Retina (tissue), 1 donor: ENCODE measurements at regions not wholly inside any gene's neighbourhood (a gene's known extent, or its start where the extent isn't known, plus 50 kb on each side); places are given as distances from the start of the nearest gene placed in this dataset.

Source experiments
- DNase-seq: peaks from one replicate; pipeline ENCODE4 v3.0.0-alpha.2; 2016

DNA sequence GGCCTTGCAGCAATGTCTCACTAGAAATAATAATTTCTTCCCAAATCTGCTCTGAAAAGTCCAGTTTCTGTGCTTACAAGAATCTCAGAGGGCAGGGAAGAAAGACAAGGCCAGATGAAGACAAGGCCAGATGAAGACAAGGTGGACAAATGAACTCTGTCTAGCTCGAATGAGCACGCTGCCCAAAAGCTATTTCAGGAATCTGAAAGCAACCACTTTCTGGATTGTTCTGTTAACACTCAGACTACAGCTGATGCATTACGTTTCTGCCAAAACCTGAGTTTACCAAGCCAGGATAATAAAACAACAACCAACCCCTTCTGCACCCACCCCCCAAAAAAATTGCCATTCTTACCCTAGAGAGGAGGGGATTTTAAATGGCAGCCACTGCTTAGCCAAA lies 1073.6 kb downstream of the SORCS3 start:
- no peak for DNase-seq

DNA sequence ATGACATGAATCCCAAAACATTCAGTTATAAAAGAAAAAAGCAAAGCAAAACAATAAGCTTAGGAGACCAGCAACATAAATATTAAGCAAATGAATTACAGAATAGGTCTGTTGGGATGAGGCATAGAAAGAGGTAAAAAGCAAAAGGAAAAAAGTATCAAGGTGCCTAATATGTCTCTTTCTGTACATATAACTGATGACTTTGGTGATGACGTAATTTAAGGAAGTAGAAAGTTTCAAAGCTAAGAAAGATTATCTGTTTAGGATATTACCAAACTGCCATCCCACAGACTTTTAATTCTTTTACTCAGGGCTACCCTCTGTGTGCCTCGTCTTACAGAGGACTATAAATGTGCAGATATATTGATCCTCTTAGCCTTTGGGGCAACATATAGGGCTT lies 1066.5 kb downstream of the SORCS3 start:
- no peak for DNase-seq

GRCh38 chr10:105706281-105707026 lies 1065.4 kb downstream of the SORCS3 start:
- DNase-seq: no peak

DNA sequence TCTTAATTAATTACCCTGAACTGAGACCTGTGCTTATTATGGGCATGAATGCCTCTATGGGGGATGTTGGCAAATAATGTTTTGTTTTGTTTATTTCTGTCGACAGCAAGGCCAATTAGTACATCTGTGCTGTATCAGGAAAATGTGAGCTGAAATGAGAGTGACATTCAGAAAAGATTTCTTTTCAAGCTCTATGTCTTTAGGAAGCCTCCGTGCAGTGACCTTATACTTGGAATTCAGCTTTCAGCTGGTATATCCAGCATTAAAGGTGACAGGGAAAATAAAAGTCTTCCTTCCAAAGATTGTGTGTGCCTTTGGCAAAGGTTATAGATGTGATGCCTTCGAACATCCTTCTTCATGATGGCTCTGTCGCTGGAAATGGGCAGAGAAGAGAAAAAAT lies 1061.1 kb downstream of the SORCS3 start:
- DNase-seq: no peak

- peak; percentile 39 for DNase-seq
Observed at GRCh38 chr10:105700218-105700617, 1059.1 kb downstream of the SORCS3 start.

- DNase-seq: peak; percentile 12
Observed at GRCh38 chr10:105699504-105699903, 1058.4 kb downstream of the SORCS3 start.

- no peak for DNase-seq
Observed at GRCh38 chr10:105698592-105698991, 1057.5 kb downstream of the SORCS3 start.

GRCh38 chr10:105697290-105697780 lies 1056.2 kb downstream of the SORCS3 start:
- DNase-seq: no peak

DNA sequence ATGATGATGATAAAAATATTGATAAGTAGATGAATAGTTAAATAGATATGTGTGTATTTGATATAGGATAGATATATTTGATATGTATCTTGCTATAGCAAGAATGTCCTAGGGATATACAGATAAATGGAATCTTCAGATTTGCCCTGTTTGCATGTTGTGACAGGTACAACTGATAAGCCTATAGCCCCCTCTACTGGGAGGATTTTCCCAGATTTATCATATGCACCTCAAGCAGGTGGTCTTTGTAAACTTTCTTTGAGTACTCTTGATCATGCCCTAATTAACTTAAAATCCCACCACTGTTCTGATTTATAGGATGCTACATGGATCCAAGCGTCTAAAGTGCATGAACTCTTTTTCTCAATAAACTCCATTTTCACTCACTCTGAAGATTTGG lies 1050.7 kb downstream of the SORCS3 start:
- peak; percentile 18 for DNase-seq

DNA sequence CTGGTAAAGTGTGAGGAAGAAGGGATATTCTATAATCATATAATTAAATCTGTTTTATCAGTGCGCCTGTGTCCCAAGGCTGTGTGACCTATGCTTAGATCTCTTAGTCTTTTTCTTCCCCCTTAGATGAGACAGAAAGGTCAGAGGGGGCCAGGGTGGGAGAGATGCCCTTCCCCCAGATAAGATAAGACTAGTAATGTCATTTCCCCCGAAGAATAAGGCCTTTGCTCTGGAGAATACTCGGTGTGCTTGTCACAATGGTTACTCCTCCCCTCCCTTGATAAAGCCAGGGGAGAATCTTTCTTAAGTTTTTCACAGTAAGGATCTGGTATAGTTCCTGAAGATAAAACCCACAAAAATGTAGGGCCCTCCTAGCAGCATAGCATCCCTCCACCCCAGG lies 1041.8 kb downstream of the SORCS3 start:
- no peak for DNase-seq

- no peak for DNase-seq
Observed at GRCh38 chr10:105681051-105681450, 1040.0 kb downstream of the SORCS3 start.

DNA sequence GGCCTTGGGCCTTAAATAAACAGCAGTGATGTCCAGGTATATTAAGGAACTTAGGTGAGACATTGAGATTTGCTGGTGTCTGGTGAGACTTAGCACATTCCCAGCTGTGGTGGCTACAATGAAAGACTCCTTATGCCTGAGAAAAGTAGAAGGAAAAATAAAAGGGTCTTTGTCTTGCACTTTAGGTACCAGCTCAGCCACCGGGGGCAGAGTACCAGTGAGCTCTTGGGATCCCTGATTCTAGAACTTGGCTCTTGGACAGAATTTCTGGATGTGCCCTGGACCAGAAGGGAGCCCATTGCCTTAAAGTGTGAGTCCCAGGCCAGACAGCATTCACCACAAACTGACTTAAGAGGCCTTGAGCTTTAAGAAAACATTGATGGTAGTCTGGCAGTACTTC lies 1038.7 kb downstream of the SORCS3 start:
- DNase-seq: no peak

- DNase-seq: no peak
Observed at GRCh38 chr10:105675333-105675732, 1034.2 kb downstream of the SORCS3 start.

DNA sequence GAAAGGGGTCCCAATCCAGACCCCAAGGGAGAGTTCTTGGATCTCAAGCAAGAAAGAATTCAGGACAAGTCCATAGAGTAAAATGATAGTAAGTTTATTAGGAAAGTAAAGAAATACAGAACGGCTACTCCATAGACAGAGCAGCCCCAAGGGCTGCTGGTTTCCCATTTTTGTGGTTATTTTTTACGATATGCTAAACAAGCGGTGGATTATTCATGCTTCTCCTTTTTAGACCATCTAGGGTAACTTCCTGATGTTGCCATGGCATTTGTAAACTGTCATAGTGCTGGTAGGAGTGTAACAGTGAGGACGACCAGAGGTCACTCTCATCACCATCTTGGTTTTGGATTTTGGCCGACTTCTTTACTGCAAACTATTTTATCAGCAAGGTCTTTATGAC lies 1033.4 kb downstream of the SORCS3 start:
- no peak for DNase-seq

GRCh38 chr10:105658696-105659095 lies 1017.6 kb downstream of the SORCS3 start:
- DNase-seq: no peak

GRCh38 chr10:105656856-105657255 lies 1015.8 kb downstream of the SORCS3 start:
- DNase-seq: peak; percentile 19

DNA sequence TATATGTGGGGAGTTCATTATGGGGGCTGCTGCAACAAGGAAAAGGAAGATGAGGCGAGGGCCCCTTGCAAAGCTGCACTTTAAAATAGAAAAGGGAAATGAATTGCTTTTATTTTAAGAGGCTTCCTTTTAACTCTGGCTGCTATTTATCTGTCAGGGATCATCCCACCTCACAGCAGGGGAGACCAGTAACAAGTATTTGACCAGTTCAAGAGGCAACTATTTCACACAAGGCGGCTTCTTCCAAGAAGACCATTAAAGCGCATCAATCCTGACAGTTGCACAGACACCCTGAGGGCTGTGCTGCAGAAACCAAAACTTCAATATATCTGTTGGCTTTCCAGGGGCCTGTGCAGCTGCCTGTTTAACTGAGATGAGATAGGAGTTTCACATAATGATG lies 1009.2 kb downstream of the SORCS3 start:
- peak; percentile 64 for DNase-seq

DNA sequence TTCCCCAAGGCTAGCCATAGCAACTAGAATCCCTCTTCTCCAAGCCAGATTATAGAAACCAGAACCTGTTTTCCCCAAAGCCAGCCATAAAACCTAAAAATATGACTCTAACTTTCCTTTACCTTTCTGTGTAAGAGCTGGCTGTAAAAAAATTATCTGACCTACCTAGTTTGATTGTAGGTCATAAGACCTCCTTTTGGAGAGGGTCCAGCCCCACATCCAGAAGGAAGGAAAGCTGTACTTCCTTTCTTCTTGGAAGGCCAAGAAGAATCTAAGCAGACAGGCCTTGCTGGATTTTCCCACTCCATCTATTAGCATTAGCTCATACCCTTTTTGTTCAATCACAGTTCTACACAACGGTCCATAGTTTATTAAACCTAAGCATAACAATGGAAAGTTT lies 1006.3 kb downstream of the SORCS3 start:
- DNase-seq: no peak

- no peak for DNase-seq
Observed at GRCh38 chr10:105644978-105645377, 1003.9 kb downstream of the SORCS3 start.

DNA sequence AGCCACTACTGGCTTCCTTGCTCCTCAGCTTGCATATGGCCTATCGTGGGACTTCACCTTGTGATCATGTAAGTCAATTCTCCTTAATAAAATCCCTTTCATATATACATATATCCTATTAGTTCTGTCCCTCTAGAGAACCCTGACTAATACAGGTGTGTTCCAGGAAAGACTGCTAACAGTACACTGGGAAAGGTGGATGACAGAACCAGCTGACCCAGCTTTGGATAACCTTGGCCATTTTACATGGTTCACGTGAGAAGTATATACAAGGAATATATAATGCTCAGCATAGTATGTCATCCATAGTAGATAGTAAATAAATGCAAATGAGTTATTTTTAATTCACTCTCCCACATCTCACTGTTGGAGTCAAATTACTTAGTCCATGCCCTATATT lies 1003.5 kb downstream of the SORCS3 start:
- DNase-seq: no peak

GRCh38 chr10:105644091-105644490 lies 1003.0 kb downstream of the SORCS3 start:
- DNase-seq: no peak

GRCh38 chr10:105643660-105644059 lies 1002.6 kb downstream of the SORCS3 start:
- no peak for DNase-seq

GRCh38 chr10:105634281-105634680 lies 993.2 kb downstream of the SORCS3 start:
- DNase-seq: no peak

- DNase-seq: no peak
Observed at GRCh38 chr10:105615715-105616365, 974.8 kb downstream of the SORCS3 start.
